Heart left ventricle (tissue), 16 donors: ENCODE measurements at regions not wholly inside any gene's neighbourhood (a gene's known extent, or its start where the extent isn't known, plus 50 kb on each side); places are given as distances from the start of the nearest gene placed in this dataset.

ENCODE experiments used
- ATAC-seq, 4 donors: fragments of 200-7000 bp; cut with Tn5 transposase; one replicate each; pipeline ENCODE4 v1.9.1; 2020 to 2022; ENCODE audit warnings: moderate library complexity in 4 of 4, mild to moderate bottlenecking in 3 of 4, moderate number of reproducible peaks in 1 of 4
- DNase-seq, 5 donors: peaks; one replicate each; pipeline ENCODE4 v3.0.0-alpha.2; 2020
- H3K27ac ChIP-seq, 12 donors: fragments of 200-600 bp; sonication (generic) in 4 of 12; one replicate each; pipeline versions ENCODE4 v1.5.0 to v1.8.0; 2016 to 2022; ENCODE audit warnings: mild to moderate bottlenecking in 2 of 12
- H3K27me3 ChIP-seq, 9 donors: fragments of 200-600 bp; sonication (generic) in 2 of 9; one replicate each; pipeline versions ENCODE4 v1.5.1 to v1.8.0; 2016 to 2022; ENCODE audit warnings: mild to moderate bottlenecking in 3 of 9
- H3K36me3 ChIP-seq, 9 donors: fragments of 200-600 bp; sonication (generic) in 2 of 9; one replicate each; pipeline versions ENCODE4 v1.5.0 to v1.8.0; 2018 to 2022; ENCODE audit warnings: mild to moderate bottlenecking in 2 of 9
- H3K4me1 ChIP-seq, 12 donors: fragments of 200-600 bp; sonication (generic) in 4 of 12; one replicate each; pipeline versions ENCODE4 v1.5.0 to v1.8.0; 2016 to 2022; ENCODE audit warnings: mild to moderate bottlenecking in 3 of 12
- H3K4me3 ChIP-seq, 12 donors: fragments of 200-600 bp; sonication (generic) in 4 of 12; one replicate each; pipeline versions ENCODE4 v1.5.0 to v1.8.0; 2017 to 2022; ENCODE audit warnings: mild to moderate bottlenecking in 9 of 12, moderate library complexity in 4 of 12
- H3K9me3 ChIP-seq, 12 donors: fragments of 200-600 bp; sonication (generic) in 4 of 12; one replicate each; pipeline versions ENCODE4 v1.5.0 to v1.8.0; 2016 to 2022; ENCODE audit warnings: mild to moderate bottlenecking in 1 of 12
- POLR2A ChIP-seq, 2 donors: fragments of 450-650 bp; IDR thresholded peaks; one replicate each; pipeline ENCODE4 v1.6.1; 2017; ENCODE audit warnings: antibody characterized with exemption in 2 of 2, mild to moderate bottlenecking in 2 of 2, moderate library complexity in 2 of 2
- WGBS, 4 donors: extraction: QIAGEN DNeasy Blood & Tissue Kit in 2 of 4; methylation state at CpG; one replicate each; pipeline versions ENCODE4 v1.1.5 to v1.1.7; 2013 to 2018; 5-methylcytosine and 5-hydroxymethylcytosine counted together
- intact Hi-C, 10 donors: fragments of 100-400 bp; cut with DNase I; formaldehyde crosslinking; loops; one replicate each; pipeline versions ENCODE4 v1.11.1 to v1.14.2; 2022
- TF ChIP-seq, protein P1 (sequence below), 12 donors: fragments of 200-600 bp; sonication (generic) in 4 of 12; IDR thresholded peaks; one replicate each; pipeline versions ENCODE4 v1.5.0 to v1.8.0; 2018 to 2022; ENCODE audit warnings: antibody characterized with exemption in 12 of 12, mild to moderate bottlenecking in 5 of 12
- donor health status: ischemic (EF 13 %, LVEDD 7.1; RV severe dilation, severe dysfunction).
- donor health status: healthy with polysubstance abuse.
- donor health status: DM: no; HTN: yes; CAD: no.
- donor health status: DM: no; HTN: no; CAD: no.
- donor health status: ischemic (EF 25% LVEDD 6.9; RV normal size, moderate dysfunction).
- donor health status: ischemic (EF 25% LVEDD 5.7; RV mildly dilated, moderate dysfunction).
- donor health status: healthy.
- donor health status: DM: yes; HTN: yes; CAD: no.
- donor health status: ischemic (EF 35%, LVEDD 5.7; RV mildly dilated, moderate dysfunction).
- donor health status: nonischemic (EF 11% LVEDD 7.7; RV severe dilation, severe dysfunction).
- donor health status: DM: yes; HTN: yes; CAD: no.
- donor health status: PGD.
- donor health status: ischemic (EF 29% LVEDD 5.4; RV normal size, mild dysfunction).
- donor health status: nonischemic (EF 23%, LVEDD 6.1; RV moderate dilation, normal function).

DNA sequence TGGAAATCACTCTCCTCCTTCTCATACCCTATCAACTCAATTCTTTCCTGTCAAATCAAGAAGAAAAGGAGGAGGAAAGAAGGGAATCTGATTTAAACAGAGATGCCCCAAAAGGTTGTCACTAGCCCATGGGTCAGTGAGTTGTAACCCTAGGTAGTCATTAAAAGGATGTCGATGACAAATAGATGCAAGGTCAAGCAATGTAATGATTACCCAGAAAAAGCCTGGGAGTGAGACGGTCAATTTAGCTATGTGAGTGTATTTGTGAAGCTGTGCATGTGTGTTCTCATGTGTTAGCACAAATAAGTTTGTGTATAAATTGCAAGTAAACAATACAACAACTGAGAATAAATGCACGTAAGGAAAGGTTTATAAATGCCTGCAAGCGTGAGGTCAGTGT, 190.5 kb upstream of the PMFBP1 start:
- Histone ChIP-seq H3K36me3 (no peaks in the 10 kb centered on the region), H3K4me1 (no peaks in the 10 kb centered on the region), H3K9me3 (peaks cover 0 to 23% (median 3%) of the 10 kb centered on the region in 12 donors), H3K4me3 (no peak overlapping the region), H3K27me3 (no peaks in the 10 kb centered on the region), H3K27ac (no peak overlapping the region)
- DNase-seq (no peak), ATAC-seq (no peak)
- TF ChIP-seq, protein P1, sequence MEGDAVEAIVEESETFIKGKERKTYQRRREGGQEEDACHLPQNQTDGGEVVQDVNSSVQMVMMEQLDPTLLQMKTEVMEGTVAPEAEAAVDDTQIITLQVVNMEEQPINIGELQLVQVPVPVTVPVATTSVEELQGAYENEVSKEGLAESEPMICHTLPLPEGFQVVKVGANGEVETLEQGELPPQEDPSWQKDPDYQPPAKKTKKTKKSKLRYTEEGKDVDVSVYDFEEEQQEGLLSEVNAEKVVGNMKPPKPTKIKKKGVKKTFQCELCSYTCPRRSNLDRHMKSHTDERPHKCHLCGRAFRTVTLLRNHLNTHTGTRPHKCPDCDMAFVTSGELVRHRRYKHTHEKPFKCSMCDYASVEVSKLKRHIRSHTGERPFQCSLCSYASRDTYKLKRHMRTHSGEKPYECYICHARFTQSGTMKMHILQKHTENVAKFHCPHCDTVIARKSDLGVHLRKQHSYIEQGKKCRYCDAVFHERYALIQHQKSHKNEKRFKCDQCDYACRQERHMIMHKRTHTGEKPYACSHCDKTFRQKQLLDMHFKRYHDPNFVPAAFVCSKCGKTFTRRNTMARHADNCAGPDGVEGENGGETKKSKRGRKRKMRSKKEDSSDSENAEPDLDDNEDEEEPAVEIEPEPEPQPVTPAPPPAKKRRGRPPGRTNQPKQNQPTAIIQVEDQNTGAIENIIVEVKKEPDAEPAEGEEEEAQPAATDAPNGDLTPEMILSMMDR (IDR thresholded peaks at IDR 0.05) = no peak
- no peak for TF ChIP-seq POLR2A (IDR thresholded peaks at IDR 0.05)
- WGBS, 4 donors = 91 to 98% (median 94%) methylated on average over 4 of the region's 4 CpGs
- intact Hi-C loops = no loop called here

DNA sequence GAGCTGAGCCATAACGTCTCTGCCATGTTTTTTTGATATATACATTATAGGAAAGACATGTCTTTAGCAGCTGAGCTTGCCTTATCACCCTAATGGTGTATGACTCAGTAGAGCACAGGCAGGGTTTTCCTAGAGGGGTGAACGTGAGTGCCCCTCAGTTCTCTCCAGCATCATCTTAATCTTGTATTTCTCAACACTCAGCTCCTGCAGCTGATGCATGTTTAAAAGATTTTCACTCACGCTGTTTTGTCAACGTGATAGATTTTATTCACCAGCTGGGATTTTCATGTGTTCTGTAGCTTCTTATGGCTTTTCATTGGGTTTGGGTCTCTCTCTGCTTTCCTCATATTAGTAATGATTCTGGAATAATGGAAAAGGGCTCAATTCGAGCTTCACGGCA, 186.0 kb upstream of the PMFBP1 start:
- Histone ChIP-seq H3K4me1 (no peaks in the 10 kb centered on the region), H3K36me3 (no peaks in the 10 kb centered on the region), H3K4me3 (no peak overlapping the region), H3K27me3 (no peaks in the 10 kb centered on the region), H3K9me3 (peaks cover 0 to 5% (median 0%) of the 10 kb centered on the region in 12 donors), H3K27ac (no peak overlapping the region)
- DNase-seq = no peak
- no peak for ATAC-seq
- WGBS, 4 donors = 72 to 74% (median 73%) methylated on average over 6 of the region's 6 CpGs
- intact Hi-C loops = no loop called here
- no peak for TF ChIP-seq POLR2A (IDR thresholded peaks at IDR 0.05)

DNA sequence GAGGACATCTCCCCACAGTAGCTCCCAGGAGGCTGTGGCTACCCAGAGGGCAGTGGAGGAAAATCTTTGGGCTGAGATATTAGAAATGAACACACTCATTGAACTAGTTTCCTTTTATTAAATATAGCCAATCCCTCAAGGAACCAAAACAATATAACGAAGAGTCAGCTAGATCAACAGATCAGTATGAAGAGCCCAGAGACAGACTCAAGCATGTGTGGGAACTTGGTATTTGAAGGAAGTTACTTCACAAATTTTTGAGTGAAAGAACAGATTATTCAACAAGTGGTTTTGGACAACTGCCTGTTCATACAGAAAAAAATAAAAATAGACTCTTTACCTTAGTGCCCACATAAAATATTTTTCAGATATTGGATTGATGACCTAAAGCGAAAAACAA, 183.6 kb upstream of the PMFBP1 start:
- H3K9me3 ChIP-seq = peaks cover 0 to 5% (median 0%) of the 10 kb centered on the region in 12 donors
- ATAC-seq (no peak), DNase-seq (no peak)
- no peaks in the 10 kb centered on the region for H3K36me3 ChIP-seq
- no peak overlapping the region for H3K27ac ChIP-seq
- H3K4me1 ChIP-seq = no peaks in the 10 kb centered on the region
- TF ChIP-seq, protein P1 (IDR thresholded peaks at IDR 0.05) = no peak
- TF ChIP-seq POLR2A (IDR thresholded peaks at IDR 0.05) = no peak
- intact Hi-C loops = no loop called here
- WGBS, 4 donors = 81 to 85% (median 82%) methylated on average over 2 of the region's 2 CpGs
- no peaks in the 10 kb centered on the region for H3K27me3 ChIP-seq
- H3K4me3 ChIP-seq = no peak overlapping the region

DNA sequence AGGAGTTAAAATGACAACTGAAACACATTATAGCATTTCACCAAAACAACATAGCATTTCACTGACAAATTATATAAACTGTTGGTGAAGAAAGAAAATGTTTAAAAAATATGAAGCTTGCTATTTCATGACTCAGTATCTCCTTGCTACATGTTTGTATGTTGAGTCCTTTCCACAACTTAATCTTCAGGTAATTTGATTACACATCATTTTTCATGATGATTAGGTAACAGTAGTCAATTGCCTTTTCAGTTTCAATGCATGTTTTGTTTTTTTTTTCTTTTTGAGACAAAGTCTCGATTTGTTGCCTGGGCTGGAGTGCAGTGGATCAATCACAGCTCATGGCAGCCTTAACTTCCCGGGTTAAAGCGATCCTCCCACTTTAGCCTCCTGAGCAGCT, 177.8 kb upstream of the PMFBP1 start:
- H3K27me3 ChIP-seq = no peaks in the 10 kb centered on the region
- no peak for ATAC-seq
- H3K4me1 ChIP-seq = no peaks in the 10 kb centered on the region
- intact Hi-C loops = no loop called here
- TF ChIP-seq, protein P1 (IDR thresholded peaks at IDR 0.05) = no peak
- TF ChIP-seq POLR2A (IDR thresholded peaks at IDR 0.05) = no peak
- no peak overlapping the region for H3K27ac ChIP-seq
- H3K36me3 ChIP-seq = no peaks in the 10 kb centered on the region
- H3K9me3 ChIP-seq = peaks cover 0 to 5% (median 0%) of the 10 kb centered on the region in 12 donors
- no peak for DNase-seq
- H3K4me3 ChIP-seq = no peak overlapping the region
- 91 to 93% (median 92%) methylated on average over 3 of the region's 3 CpGs for WGBS, 4 donors

DNA sequence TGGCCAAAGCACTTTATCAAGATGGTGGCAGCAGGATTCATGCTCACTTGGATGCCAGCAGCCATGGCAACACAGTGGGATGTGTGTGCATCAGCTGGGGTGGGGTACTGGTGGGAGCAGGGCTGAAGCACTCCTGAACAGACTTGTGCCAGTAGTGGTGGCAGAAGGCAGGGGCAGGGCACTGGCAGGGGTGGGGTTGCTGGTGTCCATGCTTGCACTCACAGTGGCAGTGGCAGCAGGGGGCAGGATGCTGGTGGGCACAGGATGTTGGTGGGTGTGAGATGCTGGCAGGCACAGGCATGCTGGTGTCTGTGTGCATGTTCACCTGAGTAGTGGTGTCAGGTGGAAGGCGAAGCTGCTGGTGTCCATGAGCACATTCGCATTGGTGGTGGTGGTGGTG, 161.0 kb upstream of the PMFBP1 start:
- DNase-seq (no peak), ATAC-seq (no peak)
- Histone ChIP-seq H3K4me3 (no peak overlapping the region), H3K9me3 (peaks cover 0 to 28% (median 5%) of the 10 kb centered on the region in 12 donors), H3K36me3 (no peaks in the 10 kb centered on the region), H3K4me1 (no peaks in the 10 kb centered on the region), H3K27me3 (no peaks in the 10 kb centered on the region), H3K27ac (no peak overlapping the region)
- intact Hi-C loops = no loop called here
- 76 to 100% (median 99%) methylated on average over 2 of the region's 2 CpGs for WGBS, 4 donors
- TF ChIP-seq, protein P1 (IDR thresholded peaks at IDR 0.05) = no peak
- TF ChIP-seq POLR2A (IDR thresholded peaks at IDR 0.05) = no peak
